Endothelial cell of umbilical vein (primary cell): ENCODE measurements at regions not wholly inside any gene's neighbourhood (a gene's known extent, or its start where the extent isn't known, plus 50 kb on each side); places are given as distances from the start of the nearest gene placed in this dataset.

Source experiments
- BruUV-seq: library from RNA; stranded (reverse); fragments of 400-500 nt; replicated peaks from 2 replicates; lab custom pipeline; 2021; lab: Mats Ljungman, UMichigan
- CTCF ChIA-PET: fragments of 300-600, 350-600 bp; sonication (Branson Sonifier 250); formaldehyde crosslinking; loops from one replicate; lab custom pipeline; 2021; ENCODE audit warnings: antibody characterized with exemption, inconsistent platforms; lab: Charles Lee
- POLR2A ChIA-PET: fragments of 300-600, 350-600 bp; sonication (Branson Sonifier 250); formaldehyde crosslinking; loops from one replicate; lab custom pipeline; 2021; ENCODE audit warnings: antibody characterized with exemption, inconsistent platforms; lab: Charles Lee
- DNase-seq: peaks from one replicate; pipeline ENCODE4 v3.0.0-alpha.2; 2011; ENCODE audit warnings: low read depth, low spot score
- FAIRE-seq: peaks from 2 replicates; lab custom pipeline; 2011; peaks lifted over from hg19 to GRCh38; lab: Jason Lieb, UNC
- H2AFZ ChIP-seq: 2 replicates; pipeline ENCODE4 v1.6.0; 2012; ENCODE audit warnings: low read depth, low read length, control low read depth, inconsistent platforms
- H3K27ac ChIP-seq: 2 replicates; pipeline ENCODE4 v1.5.1; 2011; ENCODE audit warnings: low read depth, mild to moderate bottlenecking, control low read depth, low read length, moderate library complexity; ENCODE audit not compliant: insufficient read depth
- H3K27me3 ChIP-seq, 2 experiments: 2 replicates each; pipeline versions ENCODE4 v1.6.0 to v1.6.1; 2011; ENCODE audit warnings: low read length in 2 of 2, mixed read lengths in 1 of 2; ENCODE audit not compliant: control insufficient read depth in 2 of 2, insufficient read depth in 2 of 2
- H3K36me3 ChIP-seq, 2 experiments: 2 replicates in 1 of 2; 3 replicates in 1 of 2; pipeline ENCODE4 v1.5.1; 2011; ENCODE audit warnings: low read length in 2 of 2, mild to moderate bottlenecking in 1 of 2, moderate library complexity in 1 of 2; ENCODE audit not compliant: control insufficient read depth in 2 of 2, insufficient read depth in 2 of 2; ENCODE audit errors: extremely low read depth in 1 of 2
- H3K4me1 ChIP-seq: 3 replicates; pipeline ENCODE4 v1.5.1; 2011; ENCODE audit warnings: mild to moderate bottlenecking, low read length; ENCODE audit not compliant: control insufficient read depth, insufficient read depth; ENCODE audit errors: extremely low read depth
- H3K4me2 ChIP-seq: 2 replicates; pipeline ENCODE4 v1.6.1; 2011; ENCODE audit warnings: low read length, control low read depth, mixed read lengths; ENCODE audit not compliant: insufficient read depth
- H3K4me3 ChIP-seq, 3 experiments: fragments of 200-600 bp in 1 of 3; sonication (generic), shearing (Covaris generic) in 1 of 3; replicated peaks in 1 of 3; 2 replicates each; pipeline ENCODE4 v1.5.1; 2011 to 2016; ENCODE audit warnings: control low read depth in 3 of 3, low read length in 3 of 3, mild to moderate bottlenecking in 2 of 3, inconsistent platforms in 1 of 3, low read depth in 1 of 3, moderate library complexity in 1 of 3; ENCODE audit not compliant: insufficient read depth in 1 of 3
- H3K79me2 ChIP-seq: 2 replicates; pipeline ENCODE4 v1.6.0; 2012; ENCODE audit warnings: low read length, inconsistent platforms; ENCODE audit not compliant: control insufficient read depth, insufficient read depth
- H3K9ac ChIP-seq: replicated peaks from 2 replicates; pipeline ENCODE3; 2011; ENCODE audit warnings: low read length, control low read depth; ENCODE audit not compliant: insufficient read depth; ENCODE audit errors: extremely low read depth
- H3K9me1 ChIP-seq: replicated peaks from 3 replicates; pipeline ENCODE4 v1.6.0; 2011; ENCODE audit warnings: mild to moderate bottlenecking, low read length; ENCODE audit not compliant: control insufficient read depth, insufficient read depth; ENCODE audit errors: extremely low read depth
- H3K9me3 ChIP-seq: replicated peaks from 2 replicates; pipeline ENCODE4 v1.5.1; 2012; ENCODE audit warnings: low read length, inconsistent platforms; ENCODE audit not compliant: control insufficient read depth, insufficient read depth
- H4K20me1 ChIP-seq: replicated peaks from 2 replicates; pipeline ENCODE3; 2011; ENCODE audit warnings: mild to moderate bottlenecking, low read length; ENCODE audit not compliant: control insufficient read depth, insufficient read depth; ENCODE audit errors: extremely low read depth
- EZH2 ChIP-seq: IDR thresholded peaks from 2 replicates; pipeline ENCODE4 v1.6.1; 2012; ENCODE audit warnings: borderline replicate concordance, low read depth, mild to moderate bottlenecking, moderate library complexity, low read length, inconsistent platforms; ENCODE audit not compliant: severe bottlenecking
- FOS ChIP-seq: IDR thresholded peaks from 2 replicates; pipeline ENCODE4 v1.6.1; 2011; ENCODE audit warnings: mild to moderate bottlenecking, low read length, moderate library complexity, borderline replicate concordance; ENCODE audit not compliant: insufficient read depth
- GATA2 ChIP-seq: IDR thresholded peaks from 2 replicates; pipeline ENCODE4 v1.7.0; 2011; ENCODE audit warnings: low read depth, mild to moderate bottlenecking, moderate library complexity, mixed read lengths, low read length; ENCODE audit not compliant: insufficient read length, insufficient read depth
- JUN ChIP-seq: IDR thresholded peaks from 2 replicates; pipeline ENCODE4 v1.6.1; 2011; ENCODE audit warnings: borderline replicate concordance, low read depth; ENCODE audit not compliant: insufficient read length, insufficient read depth
- MAX ChIP-seq: IDR thresholded peaks from 2 replicates; pipeline ENCODE4 v1.6.1; 2011; ENCODE audit not compliant: insufficient read depth, insufficient read length
- MYC ChIP-seq: IDR thresholded peaks from one replicate; pipeline ENCODE4 v1.6.1; 2011; ENCODE audit warnings: mild to moderate bottlenecking, low read depth, low read length
- POLR2A ChIP-seq: IDR thresholded peaks from 2 replicates; pipeline ENCODE4 v1.6.1; 2012; ENCODE audit warnings: low read depth, mild to moderate bottlenecking, control low read depth, low read length
- POLR2AphosphoS5 ChIP-seq: IDR thresholded peaks from 2 replicates; pipeline ENCODE4 v1.6.1; 2012; ENCODE audit warnings: low read depth, mild to moderate bottlenecking, control low read depth, low read length, moderate library complexity; ENCODE audit not compliant: insufficient read depth
- dilution Hi-C: fragments of 300-500 bp; cut with MboI; formaldehyde crosslinking; loops from one replicate; pipeline ENCODE4 v1.15.0; 2019; ENCODE audit warnings: low sequenced_read_pairs; ENCODE audit not compliant: extremely low pct_ligation_motif_present
- intact Hi-C: fragments of 100-400 bp; cut with micrococcal nuclease; formaldehyde crosslinking; loops from one replicate; pipeline ENCODE4 v1.10.0; 2022
- TF ChIP-seq, protein P1 (sequence below), 2 donors: IDR thresholded peaks; 1 replicate in 1 of 2; 2 replicates in 1 of 2; pipeline ENCODE4 v1.5.1; 2011; ENCODE audit warnings: low read length in 2 of 2, mild to moderate bottlenecking in 2 of 2, moderate library complexity in 2 of 2, control low read depth in 1 of 2, inconsistent platforms in 1 of 2, low read depth in 1 of 2; ENCODE audit not compliant: insufficient read depth in 1 of 2; ENCODE audit errors: extremely low read depth in 1 of 2

- Histone ChIP-seq H4K20me1 (no peaks in the 10 kb centered on the region), H3K27me3 (no peaks in the 10 kb centered on the region), H3K9me1 (no peaks in the 10 kb centered on the region), H3K36me3 (no peaks in the 10 kb centered on the region), H3K9me3 (no peaks in the 10 kb centered on the region), H3K4me1 (no peaks in the 10 kb centered on the region), H3K4me2 (no peak overlapping the region), H3K79me2 (no peaks in the 10 kb centered on the region), H3K27ac (no peak overlapping the region), H2AFZ (no peak overlapping the region), H3K9ac (no peak overlapping the region), H3K4me3 (no peak overlapping the region)
- BruUV-seq, result no TSS peak
- POLR2A ChIA-PET, result no interaction called here
- dilution Hi-C loops, result no loop called here
- intact Hi-C loops, result no loop called here
- FAIRE-seq, result no peak
- no peak for TF ChIP-seq MAX
- TF ChIP-seq POLR2A, result no peak
- TF ChIP-seq FOS, result no peak
- no peak for TF ChIP-seq EZH2
- TF ChIP-seq MYC, result no peak
- no peak for TF ChIP-seq POLR2AphosphoS5
- no peak for TF ChIP-seq GATA2
- no peak for TF ChIP-seq JUN
- TF ChIP-seq, protein P1, sequence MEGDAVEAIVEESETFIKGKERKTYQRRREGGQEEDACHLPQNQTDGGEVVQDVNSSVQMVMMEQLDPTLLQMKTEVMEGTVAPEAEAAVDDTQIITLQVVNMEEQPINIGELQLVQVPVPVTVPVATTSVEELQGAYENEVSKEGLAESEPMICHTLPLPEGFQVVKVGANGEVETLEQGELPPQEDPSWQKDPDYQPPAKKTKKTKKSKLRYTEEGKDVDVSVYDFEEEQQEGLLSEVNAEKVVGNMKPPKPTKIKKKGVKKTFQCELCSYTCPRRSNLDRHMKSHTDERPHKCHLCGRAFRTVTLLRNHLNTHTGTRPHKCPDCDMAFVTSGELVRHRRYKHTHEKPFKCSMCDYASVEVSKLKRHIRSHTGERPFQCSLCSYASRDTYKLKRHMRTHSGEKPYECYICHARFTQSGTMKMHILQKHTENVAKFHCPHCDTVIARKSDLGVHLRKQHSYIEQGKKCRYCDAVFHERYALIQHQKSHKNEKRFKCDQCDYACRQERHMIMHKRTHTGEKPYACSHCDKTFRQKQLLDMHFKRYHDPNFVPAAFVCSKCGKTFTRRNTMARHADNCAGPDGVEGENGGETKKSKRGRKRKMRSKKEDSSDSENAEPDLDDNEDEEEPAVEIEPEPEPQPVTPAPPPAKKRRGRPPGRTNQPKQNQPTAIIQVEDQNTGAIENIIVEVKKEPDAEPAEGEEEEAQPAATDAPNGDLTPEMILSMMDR (IDR thresholded peaks at IDR 0.05; ENCODE audit: extremely low read depth in 1 of 2, insufficient read depth in 1 of 2, low read depth in 1 of 2, low read length in 2 of 2), result no peak
- CTCF ChIA-PET, result no interaction called here
- no peak for DNase-seq
These were observed 636.2 kb downstream of the EPHA4 start for GRCh38 chr2:220935789-220936321.
